GM12892 (cell line): ENCODE measurements at regions not wholly inside any gene's neighbourhood (a gene's known extent, or its start where the extent isn't known, plus 50 kb on each side); places are given as distances from the start of the nearest gene placed in this dataset.

Source experiments
- POLR2A ChIP-seq: IDR thresholded peaks from 2 replicates; pipeline ENCODE4 v1.6.1; 2011; ENCODE audit warnings: low read depth, low read length, control low read depth
- POLR2AphosphoS5 ChIP-seq: IDR thresholded peaks from 2 replicates; pipeline ENCODE4 v1.6.1; 2011; ENCODE audit warnings: low read depth, low read length, control low read depth

DNA sequence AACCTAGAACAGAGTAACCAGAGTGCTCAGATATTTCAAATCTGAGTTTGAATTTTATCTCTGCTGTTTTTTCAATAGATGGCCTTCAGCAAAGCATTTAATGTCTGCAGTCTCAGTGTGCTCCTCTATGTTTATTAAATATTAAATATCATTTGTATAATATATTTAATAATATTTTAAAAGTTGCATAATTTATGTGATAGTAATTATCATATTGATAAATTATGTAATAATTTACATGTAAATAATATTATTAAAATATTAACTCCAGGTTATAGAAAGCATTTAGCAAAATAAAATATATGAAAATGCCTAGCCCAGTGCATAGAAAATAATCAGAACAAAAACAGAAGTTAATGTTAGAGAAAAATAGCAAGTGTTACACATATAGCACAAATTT is 930.0 kb upstream of the SLC35B3 start:
- no peak for TF ChIP-seq POLR2A
- TF ChIP-seq POLR2AphosphoS5: no peak
